ENCODE measurements at regions not wholly inside any gene's neighbourhood (a gene's known extent, or its start where the extent isn't known, plus 50 kb on each side); places are given as distances from the start of the nearest gene placed in this dataset.

- no peak for TF ChIP-seq CTCF (IDR thresholded peaks at IDR 0.05)
- no peak for TF ChIP-seq POLR2A (IDR thresholded peaks at IDR 0.05)
Measured at GRCh38 chr6:14966096-14966905, 279.6 kb upstream of the JARID2 start.
